Endothelial cell of umbilical vein (primary cell): ENCODE measurements at regions not wholly inside any gene's neighbourhood (a gene's known extent, or its start where the extent isn't known, plus 50 kb on each side); places are given as distances from the start of the nearest gene placed in this dataset.

Experiments
- BruUV-seq: library from RNA; stranded (reverse); fragments of 400-500 nt; replicated peaks from 2 replicates; lab custom pipeline; 2021; lab: Mats Ljungman, UMichigan
- CTCF ChIA-PET: fragments of 300-600, 350-600 bp; sonication (Branson Sonifier 250); formaldehyde crosslinking; loops from one replicate; lab custom pipeline; 2021; ENCODE audit warnings: antibody characterized with exemption, inconsistent platforms; lab: Charles Lee
- POLR2A ChIA-PET: fragments of 300-600, 350-600 bp; sonication (Branson Sonifier 250); formaldehyde crosslinking; loops from one replicate; lab custom pipeline; 2021; ENCODE audit warnings: antibody characterized with exemption, inconsistent platforms; lab: Charles Lee
- DNase-seq: peaks from one replicate; pipeline ENCODE4 v3.0.0-alpha.2; 2011; ENCODE audit warnings: low read depth, low spot score
- FAIRE-seq: peaks from 2 replicates; lab custom pipeline; 2011; peaks lifted over from hg19 to GRCh38; lab: Jason Lieb, UNC
- H2AFZ ChIP-seq: 2 replicates; pipeline ENCODE4 v1.6.0; 2012; ENCODE audit warnings: low read depth, low read length, control low read depth, inconsistent platforms
- H3K27ac ChIP-seq: 2 replicates; pipeline ENCODE4 v1.5.1; 2011; ENCODE audit warnings: low read depth, mild to moderate bottlenecking, control low read depth, low read length, moderate library complexity; ENCODE audit not compliant: insufficient read depth
- H3K27me3 ChIP-seq, 2 experiments: 2 replicates each; pipeline versions ENCODE4 v1.6.0 to v1.6.1; 2011; ENCODE audit warnings: low read length in 2 of 2, mixed read lengths in 1 of 2; ENCODE audit not compliant: control insufficient read depth in 2 of 2, insufficient read depth in 2 of 2
- H3K36me3 ChIP-seq, 2 experiments: 2 replicates in 1 of 2; 3 replicates in 1 of 2; pipeline ENCODE4 v1.5.1; 2011; ENCODE audit warnings: low read length in 2 of 2, mild to moderate bottlenecking in 1 of 2, moderate library complexity in 1 of 2; ENCODE audit not compliant: control insufficient read depth in 2 of 2, insufficient read depth in 2 of 2; ENCODE audit errors: extremely low read depth in 1 of 2
- H3K4me1 ChIP-seq: 3 replicates; pipeline ENCODE4 v1.5.1; 2011; ENCODE audit warnings: mild to moderate bottlenecking, low read length; ENCODE audit not compliant: control insufficient read depth, insufficient read depth; ENCODE audit errors: extremely low read depth
- H3K4me2 ChIP-seq: 2 replicates; pipeline ENCODE4 v1.6.1; 2011; ENCODE audit warnings: low read length, control low read depth, mixed read lengths; ENCODE audit not compliant: insufficient read depth
- H3K4me3 ChIP-seq, 3 experiments: fragments of 200-600 bp in 1 of 3; sonication (generic), shearing (Covaris generic) in 1 of 3; replicated peaks in 1 of 3; 2 replicates each; pipeline ENCODE4 v1.5.1; 2011 to 2016; ENCODE audit warnings: control low read depth in 3 of 3, low read length in 3 of 3, mild to moderate bottlenecking in 2 of 3, inconsistent platforms in 1 of 3, low read depth in 1 of 3, moderate library complexity in 1 of 3; ENCODE audit not compliant: insufficient read depth in 1 of 3
- H3K79me2 ChIP-seq: 2 replicates; pipeline ENCODE4 v1.6.0; 2012; ENCODE audit warnings: low read length, inconsistent platforms; ENCODE audit not compliant: control insufficient read depth, insufficient read depth
- H3K9ac ChIP-seq: replicated peaks from 2 replicates; pipeline ENCODE3; 2011; ENCODE audit warnings: low read length, control low read depth; ENCODE audit not compliant: insufficient read depth; ENCODE audit errors: extremely low read depth
- H3K9me1 ChIP-seq: replicated peaks from 3 replicates; pipeline ENCODE4 v1.6.0; 2011; ENCODE audit warnings: mild to moderate bottlenecking, low read length; ENCODE audit not compliant: control insufficient read depth, insufficient read depth; ENCODE audit errors: extremely low read depth
- H3K9me3 ChIP-seq: replicated peaks from 2 replicates; pipeline ENCODE4 v1.5.1; 2012; ENCODE audit warnings: low read length, inconsistent platforms; ENCODE audit not compliant: control insufficient read depth, insufficient read depth
- H4K20me1 ChIP-seq: replicated peaks from 2 replicates; pipeline ENCODE3; 2011; ENCODE audit warnings: mild to moderate bottlenecking, low read length; ENCODE audit not compliant: control insufficient read depth, insufficient read depth; ENCODE audit errors: extremely low read depth
- CTCF ChIP-seq, 2 donors: IDR thresholded peaks; 1 replicate in 1 of 2; 2 replicates in 1 of 2; pipeline ENCODE4 v1.5.1; 2011; ENCODE audit warnings: low read length in 2 of 2, mild to moderate bottlenecking in 2 of 2, moderate library complexity in 2 of 2, control low read depth in 1 of 2, inconsistent platforms in 1 of 2, low read depth in 1 of 2; ENCODE audit not compliant: insufficient read depth in 1 of 2; ENCODE audit errors: extremely low read depth in 1 of 2
- EZH2 ChIP-seq: IDR thresholded peaks from 2 replicates; pipeline ENCODE4 v1.6.1; 2012; ENCODE audit warnings: borderline replicate concordance, low read depth, mild to moderate bottlenecking, moderate library complexity, low read length, inconsistent platforms; ENCODE audit not compliant: severe bottlenecking
- FOS ChIP-seq: IDR thresholded peaks from 2 replicates; pipeline ENCODE4 v1.6.1; 2011; ENCODE audit warnings: mild to moderate bottlenecking, low read length, moderate library complexity, borderline replicate concordance; ENCODE audit not compliant: insufficient read depth
- GATA2 ChIP-seq: IDR thresholded peaks from 2 replicates; pipeline ENCODE4 v1.7.0; 2011; ENCODE audit warnings: low read depth, mild to moderate bottlenecking, moderate library complexity, mixed read lengths, low read length; ENCODE audit not compliant: insufficient read length, insufficient read depth
- JUN ChIP-seq: IDR thresholded peaks from 2 replicates; pipeline ENCODE4 v1.6.1; 2011; ENCODE audit warnings: borderline replicate concordance, low read depth; ENCODE audit not compliant: insufficient read length, insufficient read depth
- MYC ChIP-seq: IDR thresholded peaks from one replicate; pipeline ENCODE4 v1.6.1; 2011; ENCODE audit warnings: mild to moderate bottlenecking, low read depth, low read length
- POLR2A ChIP-seq: IDR thresholded peaks from 2 replicates; pipeline ENCODE4 v1.6.1; 2012; ENCODE audit warnings: low read depth, mild to moderate bottlenecking, control low read depth, low read length
- POLR2AphosphoS5 ChIP-seq: IDR thresholded peaks from 2 replicates; pipeline ENCODE4 v1.6.1; 2012; ENCODE audit warnings: low read depth, mild to moderate bottlenecking, control low read depth, low read length, moderate library complexity; ENCODE audit not compliant: insufficient read depth
- dilution Hi-C: fragments of 300-500 bp; cut with MboI; formaldehyde crosslinking; loops from one replicate; pipeline ENCODE4 v1.15.0; 2019; ENCODE audit warnings: low sequenced_read_pairs; ENCODE audit not compliant: extremely low pct_ligation_motif_present
- intact Hi-C: fragments of 100-400 bp; cut with micrococcal nuclease; formaldehyde crosslinking; loops from one replicate; pipeline ENCODE4 v1.10.0; 2022
- TF ChIP-seq, protein P1 (sequence below): IDR thresholded peaks from 2 replicates; pipeline ENCODE4 v1.6.1; 2011; ENCODE audit not compliant: insufficient read depth, insufficient read length

GRCh38 chr17:49914664-49915063 lies 54.3 kb upstream of the DLX4 start:
- BruUV-seq = no TSS peak
- CTCF ChIA-PET = interaction anchor here (0.5 to 3.6 kb wide), 6 partner anchors 8 to 83 kb away, joined by 3 to 16 read pairs (median 4); no protein-coding TSS in a partner anchor
- FAIRE-seq (no peak), DNase-seq (no peak)
- no peak for TF ChIP-seq POLR2AphosphoS5
- TF ChIP-seq MYC = no peak
- TF ChIP-seq FOS = no peak
- no peak for TF ChIP-seq POLR2A
- TF ChIP-seq JUN = no peak
- TF ChIP-seq GATA2 = no peak
- TF ChIP-seq CTCF (IDR thresholded peaks at IDR 0.05; ENCODE audit: extremely low read depth in 1 of 2, insufficient read depth in 1 of 2, low read depth in 1 of 2, low read length in 2 of 2) = no peak
- no peak for TF ChIP-seq EZH2
- TF ChIP-seq, protein P1, sequence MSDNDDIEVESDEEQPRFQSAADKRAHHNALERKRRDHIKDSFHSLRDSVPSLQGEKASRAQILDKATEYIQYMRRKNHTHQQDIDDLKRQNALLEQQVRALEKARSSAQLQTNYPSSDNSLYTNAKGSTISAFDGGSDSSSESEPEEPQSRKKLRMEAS = no peak
- Histone ChIP-seq H3K27me3 (peaks cover 61 to 64% of the 10 kb centered on the region in 2 experiments), H3K27ac (no peak overlapping the region), H3K9ac (no peak overlapping the region), H3K9me3 (no peaks in the 10 kb centered on the region), H2AFZ (no peak overlapping the region), H4K20me1 (no peaks in the 10 kb centered on the region), H3K4me1 (no peaks in the 10 kb centered on the region), H3K4me2 (no peak overlapping the region), H3K4me3 (no peak overlapping the region), H3K9me1 (no peaks in the 10 kb centered on the region), H3K79me2 (no peaks in the 10 kb centered on the region), H3K36me3 (no peaks in the 10 kb centered on the region)
- POLR2A ChIA-PET = no interaction called here
- dilution Hi-C loops = no loop called here
- intact Hi-C loops = no loop called here
